H9 (cell line): ENCODE measurements at regions not wholly inside any gene's neighbourhood (a gene's known extent, or its start where the extent isn't known, plus 50 kb on each side); places are given as distances from the start of the nearest gene placed in this dataset.

Experiments
- DNase-seq: peaks from one replicate; pipeline ENCODE4 v3.0.0-alpha.2; 2017
- H2AFZ ChIP-seq: one replicate; pipeline ENCODE4 v1.6.1; 2013; ENCODE audit warnings: mild to moderate bottlenecking, low read length, control low read depth, moderate library complexity
- H2AK5ac ChIP-seq: 2 replicates; pipeline ENCODE4 v1.6.1; 2013; ENCODE audit warnings: low read length, control low read depth, mixed read lengths; ENCODE audit not compliant: insufficient read length
- H2BK120ac ChIP-seq: one replicate; pipeline ENCODE4 v1.6.1; 2013; ENCODE audit warnings: low read depth, mild to moderate bottlenecking, low read length, control low read depth, inconsistent platforms; ENCODE audit not compliant: poor library complexity, severe bottlenecking
- H2BK12ac ChIP-seq: 2 replicates; pipeline ENCODE4 v1.6.1; 2013; ENCODE audit warnings: low read length, control low read depth, mixed read lengths, low read depth; ENCODE audit not compliant: insufficient read length
- H2BK15ac ChIP-seq: 2 replicates; pipeline ENCODE4 v1.6.1; 2013; ENCODE audit warnings: low read depth, low read length, control low read depth
- H2BK20ac ChIP-seq: one replicate; pipeline ENCODE4 v1.6.1; 2013; ENCODE audit warnings: low read depth, mild to moderate bottlenecking, low read length, control low read depth, inconsistent platforms; ENCODE audit not compliant: poor library complexity, severe bottlenecking
- H2BK5ac ChIP-seq: 2 replicates; pipeline ENCODE4 v1.6.1; 2013; ENCODE audit warnings: low read length, control low read depth, mixed read lengths; ENCODE audit not compliant: insufficient read length
- H3K14ac ChIP-seq: 2 replicates; pipeline ENCODE4 v1.6.1; 2013; ENCODE audit warnings: low read length, control low read depth; ENCODE audit not compliant: insufficient read depth
- H3K18ac ChIP-seq: 2 replicates; pipeline ENCODE4 v1.6.1; 2013; ENCODE audit warnings: low read depth, mild to moderate bottlenecking, mixed read lengths, low read length, control low read depth; ENCODE audit not compliant: insufficient read length
- H3K23ac ChIP-seq: 2 replicates; pipeline ENCODE4 v1.6.1; 2013; ENCODE audit warnings: low read length, control low read depth, mixed read lengths, low read depth; ENCODE audit not compliant: insufficient read length
- H3K23me2 ChIP-seq: 2 replicates; pipeline ENCODE4 v1.6.1; 2013; ENCODE audit warnings: low read depth, mild to moderate bottlenecking, mixed read lengths, low read length, control low read depth; ENCODE audit not compliant: insufficient read length, poor library complexity, severe bottlenecking
- H3K27ac ChIP-seq: 2 replicates; pipeline ENCODE4 v1.5.1; 2013; ENCODE audit warnings: low read length, control low read depth, mixed read lengths, low read depth; ENCODE audit not compliant: insufficient read length
- H3K27me3 ChIP-seq: 2 replicates; pipeline ENCODE4 v1.6.1; 2013; ENCODE audit warnings: low read length, control low read depth, inconsistent platforms; ENCODE audit not compliant: insufficient read depth
- H3K4ac ChIP-seq: 2 replicates; pipeline ENCODE4 v1.6.1; 2013; ENCODE audit warnings: low read depth, mild to moderate bottlenecking, control low read depth, inconsistent platforms, low read length, moderate library complexity
- H3K4me1 ChIP-seq: 2 replicates; pipeline ENCODE4 v1.6.1; 2013; ENCODE audit warnings: low read length, control low read depth, inconsistent platforms; ENCODE audit not compliant: insufficient read depth
- H3K4me2 ChIP-seq: 2 replicates; pipeline ENCODE4 v1.6.1; 2013; ENCODE audit warnings: low read length, control low read depth, mixed read lengths; ENCODE audit not compliant: insufficient read length, insufficient read depth
- H3K56ac ChIP-seq: 2 replicates; pipeline ENCODE4 v1.6.1; 2013; ENCODE audit warnings: low read depth, mild to moderate bottlenecking, mixed read lengths, low read length, control low read depth; ENCODE audit not compliant: insufficient read length
- H3K79me1 ChIP-seq: 2 replicates; pipeline ENCODE4 v1.6.1; 2013; ENCODE audit warnings: low read depth, mild to moderate bottlenecking, moderate library complexity, low read length, control low read depth, inconsistent platforms; ENCODE audit not compliant: insufficient read depth, poor library complexity, severe bottlenecking
- H3K79me2 ChIP-seq: 2 replicates; pipeline ENCODE4 v1.6.1; 2013; ENCODE audit warnings: low read length, control low read depth, inconsistent platforms; ENCODE audit not compliant: insufficient read depth
- H3K9ac ChIP-seq: 2 replicates; pipeline ENCODE4 v1.6.1; 2013; ENCODE audit warnings: low read length, control low read depth, mixed read lengths; ENCODE audit not compliant: insufficient read length; ENCODE audit errors: extremely low read depth
- H3K9me3 ChIP-seq: one replicate; pipeline ENCODE4 v1.6.1; 2013; ENCODE audit warnings: low read depth, low read length, inconsistent platforms; ENCODE audit not compliant: control insufficient read depth
- H3T11ph ChIP-seq: one replicate; pipeline ENCODE4 v1.6.1; 2013; ENCODE audit warnings: mild to moderate bottlenecking, low read length, control low read depth, inconsistent platforms
- H4K20me1 ChIP-seq: one replicate; pipeline ENCODE4 v1.6.1; 2013; ENCODE audit not compliant: control insufficient read depth, insufficient read length, insufficient read depth
- H4K5ac ChIP-seq: 2 replicates; pipeline ENCODE4 v1.6.1; 2013; ENCODE audit warnings: low read depth, mild to moderate bottlenecking, mixed read lengths, low read length, control low read depth; ENCODE audit not compliant: insufficient read length
- H4K8ac ChIP-seq: replicated peaks from 2 replicates; pipeline ENCODE4 v1.6.1; 2013; ENCODE audit warnings: low read length, control low read depth, mixed read lengths, low read depth; ENCODE audit not compliant: insufficient read length
- H4K91ac ChIP-seq: 2 replicates; pipeline ENCODE4 v1.6.1; 2013; ENCODE audit warnings: low read depth, mild to moderate bottlenecking, moderate library complexity, mixed read lengths, low read length, control low read depth; ENCODE audit not compliant: insufficient read length
- H3K27ac Mint-ChIP-seq, 3 experiments: 2 replicates in 2 of 3; 3 replicates in 1 of 3; pipeline ENCODE4 v1.8.0; 2020 to 2021; ENCODE audit warnings: mixed read lengths in 3 of 3, mild to moderate bottlenecking in 1 of 3, moderate library complexity in 1 of 3
- H3K27me3 Mint-ChIP-seq: 2 replicates; pipeline ENCODE4 v1.8.0; 2021; ENCODE audit warnings: low read depth, mild to moderate bottlenecking, moderate library complexity, mixed read lengths
- H3K36me3 Mint-ChIP-seq, 3 experiments: 2 replicates in 2 of 3; 3 replicates in 1 of 3; pipeline ENCODE4 v1.8.0; 2020 to 2021; ENCODE audit warnings: low read depth in 3 of 3, mixed read lengths in 3 of 3; ENCODE audit not compliant: insufficient read depth in 1 of 3
- H3K4me1 Mint-ChIP-seq, 2 experiments: 2 replicates each; pipeline ENCODE4 v1.8.0; 2020; ENCODE audit warnings: mixed read lengths in 2 of 2
- H3K4me3 Mint-ChIP-seq, 2 experiments: 2 replicates in 1 of 2; 3 replicates in 1 of 2; pipeline ENCODE4 v1.8.0; 2020 to 2021; ENCODE audit warnings: mild to moderate bottlenecking in 2 of 2, mixed read lengths in 2 of 2, moderate library complexity in 1 of 2
- H3K9me3 Mint-ChIP-seq, 2 experiments: 2 replicates in 1 of 2; 3 replicates in 1 of 2; pipeline ENCODE4 v1.8.0; 2020; ENCODE audit warnings: mild to moderate bottlenecking in 2 of 2, mixed read lengths in 2 of 2, moderate library complexity in 1 of 2
- WGBS: extraction: QIAGEN DNeasy Blood & Tissue Kit; methylation state at CpG from one replicate; pipeline ENCODE4 v1.1.7; 2013; ENCODE audit warnings: missing lambda C conversion rate, low lambda C conversion rate, mixed read lengths; ENCODE audit not compliant: insufficient read length; ENCODE audit errors: extremely low coverage; 5-methylcytosine and 5-hydroxymethylcytosine counted together
- TF ChIP-seq, protein P1 (sequence below): fragments of 200-600 bp; sonication (generic); conservative IDR thresholded peaks from 3 replicates; pipeline ENCODE4 v1.8.0; 2021; ENCODE audit warnings: antibody characterized with exemption, mild to moderate bottlenecking

DNA sequence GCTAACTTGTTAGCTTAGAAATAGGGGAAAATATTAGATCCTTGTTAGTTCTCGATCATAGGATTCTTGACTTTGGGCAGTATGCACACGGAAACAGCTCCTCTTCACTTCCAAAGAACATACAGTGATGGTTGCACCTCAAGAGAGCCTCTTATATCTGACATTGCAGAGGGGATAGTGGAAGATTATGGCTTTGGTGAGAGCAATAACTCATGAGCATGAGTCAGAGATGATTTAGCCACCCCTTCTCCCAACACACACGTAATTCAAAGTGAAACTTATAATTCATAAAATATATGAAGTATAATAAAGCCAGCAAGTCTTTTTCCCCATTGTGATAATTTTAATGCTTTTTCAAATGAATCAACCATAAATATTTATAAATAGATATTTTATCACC is 683.7 kb downstream of the POM121L12 start:
- Histone ChIP-seq H2BK120ac (no peak overlapping the region), H4K8ac (no peak overlapping the region), H2BK12ac (no peak overlapping the region), H2BK5ac (no peak overlapping the region), H3K4me2 (no peak overlapping the region), H4K20me1 (no peaks in the 10 kb centered on the region), H3K27ac (no peak overlapping the region), H3K9ac (no peak overlapping the region), H2AK5ac (no peak overlapping the region), H4K5ac (no peak overlapping the region), H3K27me3 (no peaks in the 10 kb centered on the region), H3K79me1 (no peaks in the 10 kb centered on the region), H3K9me3 (no peaks in the 10 kb centered on the region), H3K79me2 (no peaks in the 10 kb centered on the region), H3K4me1 (no peaks in the 10 kb centered on the region), H2BK20ac (no peak overlapping the region), H2AFZ (no peak overlapping the region), H3K56ac (no peak overlapping the region), H3K23ac (no peak overlapping the region), H4K91ac (no peak overlapping the region), H3K4ac (no peak overlapping the region), H2BK15ac (no peak overlapping the region), H3K14ac (no peak overlapping the region), H3T11ph (no peak overlapping the region), H3K23me2 (no peaks in the 10 kb centered on the region), H3K18ac (no peak overlapping the region)
- WGBS = no CpG with 5 or more reads among the region's 3 CpGs
- Mint-ChIP-seq H3K4me1 (no peaks in the 10 kb centered on the region), H3K27me3 (no peaks in the 10 kb centered on the region), H3K36me3 (no peaks in the 10 kb centered on the region), H3K27ac (no peak overlapping the region), H3K9me3 (peaks cover 0 to 3% of the 10 kb centered on the region in 2 experiments; a peak in 2 of 5 replicates), H3K4me3 (no peak overlapping the region)
- DNase-seq = no peak
- TF ChIP-seq, protein P1, sequence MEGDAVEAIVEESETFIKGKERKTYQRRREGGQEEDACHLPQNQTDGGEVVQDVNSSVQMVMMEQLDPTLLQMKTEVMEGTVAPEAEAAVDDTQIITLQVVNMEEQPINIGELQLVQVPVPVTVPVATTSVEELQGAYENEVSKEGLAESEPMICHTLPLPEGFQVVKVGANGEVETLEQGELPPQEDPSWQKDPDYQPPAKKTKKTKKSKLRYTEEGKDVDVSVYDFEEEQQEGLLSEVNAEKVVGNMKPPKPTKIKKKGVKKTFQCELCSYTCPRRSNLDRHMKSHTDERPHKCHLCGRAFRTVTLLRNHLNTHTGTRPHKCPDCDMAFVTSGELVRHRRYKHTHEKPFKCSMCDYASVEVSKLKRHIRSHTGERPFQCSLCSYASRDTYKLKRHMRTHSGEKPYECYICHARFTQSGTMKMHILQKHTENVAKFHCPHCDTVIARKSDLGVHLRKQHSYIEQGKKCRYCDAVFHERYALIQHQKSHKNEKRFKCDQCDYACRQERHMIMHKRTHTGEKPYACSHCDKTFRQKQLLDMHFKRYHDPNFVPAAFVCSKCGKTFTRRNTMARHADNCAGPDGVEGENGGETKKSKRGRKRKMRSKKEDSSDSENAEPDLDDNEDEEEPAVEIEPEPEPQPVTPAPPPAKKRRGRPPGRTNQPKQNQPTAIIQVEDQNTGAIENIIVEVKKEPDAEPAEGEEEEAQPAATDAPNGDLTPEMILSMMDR = no peak
